ENCODE measurements at regions not wholly inside any gene's neighbourhood (a gene's known extent, or its start where the extent isn't known, plus 50 kb on each side); places are given as distances from the start of the nearest gene placed in this dataset.

GRCh38 chr2:76464310-76464709 is 753.6 kb upstream of the GCFC2 start:
- TF ChIP-seq, protein P1, sequence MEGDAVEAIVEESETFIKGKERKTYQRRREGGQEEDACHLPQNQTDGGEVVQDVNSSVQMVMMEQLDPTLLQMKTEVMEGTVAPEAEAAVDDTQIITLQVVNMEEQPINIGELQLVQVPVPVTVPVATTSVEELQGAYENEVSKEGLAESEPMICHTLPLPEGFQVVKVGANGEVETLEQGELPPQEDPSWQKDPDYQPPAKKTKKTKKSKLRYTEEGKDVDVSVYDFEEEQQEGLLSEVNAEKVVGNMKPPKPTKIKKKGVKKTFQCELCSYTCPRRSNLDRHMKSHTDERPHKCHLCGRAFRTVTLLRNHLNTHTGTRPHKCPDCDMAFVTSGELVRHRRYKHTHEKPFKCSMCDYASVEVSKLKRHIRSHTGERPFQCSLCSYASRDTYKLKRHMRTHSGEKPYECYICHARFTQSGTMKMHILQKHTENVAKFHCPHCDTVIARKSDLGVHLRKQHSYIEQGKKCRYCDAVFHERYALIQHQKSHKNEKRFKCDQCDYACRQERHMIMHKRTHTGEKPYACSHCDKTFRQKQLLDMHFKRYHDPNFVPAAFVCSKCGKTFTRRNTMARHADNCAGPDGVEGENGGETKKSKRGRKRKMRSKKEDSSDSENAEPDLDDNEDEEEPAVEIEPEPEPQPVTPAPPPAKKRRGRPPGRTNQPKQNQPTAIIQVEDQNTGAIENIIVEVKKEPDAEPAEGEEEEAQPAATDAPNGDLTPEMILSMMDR (IDR thresholded peaks at IDR 0.05; ENCODE audit: low read depth, low read length, missing control alignments), result no peak
- no peak for DNase-seq (ENCODE audit: low read depth)
- in situ Hi-C loops (cut with HindIII; ENCODE audit: low sequenced_read_pairs), result no loop called here
- H3K4me3 ChIP-seq (ENCODE audit: low read depth, low read length), result no peak overlapping the region

- in situ Hi-C loops (cut with HindIII; ENCODE audit: low sequenced_read_pairs), result no loop called here
- TF ChIP-seq, protein P1 (IDR thresholded peaks at IDR 0.05; ENCODE audit: low read depth, low read length, missing control alignments), result no peak
- H3K4me3 ChIP-seq (ENCODE audit: low read depth, low read length), result no peak overlapping the region
- no peak for DNase-seq (ENCODE audit: low read depth)
These were observed 750.7 kb upstream of the GCFC2 start for GRCh38 chr2:76461431-76461830.

DNA sequence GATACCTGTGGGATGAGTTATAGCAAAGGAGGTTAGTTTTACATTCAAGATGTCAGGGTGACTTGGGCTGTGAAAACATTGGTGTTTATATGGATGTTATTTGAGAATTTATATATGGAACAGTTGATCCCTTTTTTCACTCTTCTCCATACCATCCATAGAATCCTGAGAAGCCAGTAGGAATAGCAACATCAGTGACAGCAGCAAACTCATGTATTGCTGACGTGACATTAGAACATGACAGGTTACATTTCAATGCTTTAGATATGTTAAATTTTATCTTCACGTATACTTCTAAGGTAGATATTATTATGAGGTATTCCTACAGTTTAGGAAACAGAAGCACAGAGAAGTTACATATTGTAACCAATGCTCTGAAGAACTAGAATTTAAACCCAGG is 745.2 kb upstream of the GCFC2 start:
- DNase-seq (ENCODE audit: low read depth), result no peak
- in situ Hi-C loops (cut with HindIII; ENCODE audit: low sequenced_read_pairs), result no loop called here
- TF ChIP-seq, protein P1 (IDR thresholded peaks at IDR 0.05; ENCODE audit: low read depth, low read length, missing control alignments), result no peak
- no peak overlapping the region for H3K4me3 ChIP-seq (ENCODE audit: low read depth, low read length)

GRCh38 chr2:76450024-76450475 is 739.3 kb upstream of the GCFC2 start:
- DNase-seq (ENCODE audit: low read depth), result no peak
- TF ChIP-seq, protein P1 (IDR thresholded peaks at IDR 0.05; ENCODE audit: low read depth, low read length, missing control alignments), result no peak
- no peak overlapping the region for H3K4me3 ChIP-seq (ENCODE audit: low read depth, low read length)
- in situ Hi-C loops (cut with HindIII; ENCODE audit: low sequenced_read_pairs), result no loop called here

DNA sequence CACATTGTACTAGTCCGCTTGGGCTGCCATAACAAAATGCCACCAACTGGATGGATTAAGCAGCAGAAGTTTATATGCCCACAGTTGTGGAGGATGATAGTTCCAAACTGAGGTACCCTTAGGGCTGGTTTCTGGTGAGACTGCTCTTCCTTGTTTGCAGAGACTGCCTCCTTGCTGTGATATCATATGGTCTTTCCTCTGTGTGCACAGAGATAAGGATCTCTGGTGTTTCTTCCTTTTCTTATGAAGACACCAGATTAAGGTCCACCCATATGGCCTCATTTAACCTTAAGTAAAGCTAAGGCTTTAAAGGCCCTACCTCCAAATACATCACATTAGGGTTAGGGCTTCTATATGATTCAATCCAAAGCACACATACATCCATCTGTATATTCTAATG is 738.2 kb upstream of the GCFC2 start:
- DNase-seq (ENCODE audit: low read depth), result no peak
- H3K4me3 ChIP-seq (ENCODE audit: low read depth, low read length), result no peak overlapping the region
- in situ Hi-C loops (cut with HindIII; ENCODE audit: low sequenced_read_pairs), result no loop called here
- TF ChIP-seq, protein P1 (IDR thresholded peaks at IDR 0.05; ENCODE audit: low read depth, low read length, missing control alignments), result no peak

DNA sequence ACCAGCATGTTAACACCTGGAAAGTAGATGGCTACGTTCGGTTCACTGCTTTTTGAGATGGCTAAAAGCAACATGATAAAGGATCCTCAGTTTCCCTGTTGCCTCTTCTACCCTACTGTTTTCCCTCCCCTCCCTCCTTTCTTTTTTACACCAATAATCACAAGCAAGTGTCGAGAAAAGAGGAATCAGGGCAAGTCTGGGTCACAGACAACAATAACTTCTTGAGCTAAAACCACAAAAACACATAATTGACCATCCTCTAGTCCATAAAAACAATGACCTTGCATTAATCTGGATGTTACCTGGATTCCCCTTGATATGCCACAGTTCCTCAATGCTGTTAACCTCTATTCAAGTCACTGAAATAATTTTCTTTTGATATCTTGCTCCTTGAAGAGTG is 736.6 kb upstream of the GCFC2 start:
- no peak for DNase-seq (ENCODE audit: low read depth)
- in situ Hi-C loops (cut with HindIII; ENCODE audit: low sequenced_read_pairs), result no loop called here
- TF ChIP-seq, protein P1 (IDR thresholded peaks at IDR 0.05; ENCODE audit: low read depth, low read length, missing control alignments), result no peak
- H3K4me3 ChIP-seq (ENCODE audit: low read depth, low read length), result no peak overlapping the region

DNA sequence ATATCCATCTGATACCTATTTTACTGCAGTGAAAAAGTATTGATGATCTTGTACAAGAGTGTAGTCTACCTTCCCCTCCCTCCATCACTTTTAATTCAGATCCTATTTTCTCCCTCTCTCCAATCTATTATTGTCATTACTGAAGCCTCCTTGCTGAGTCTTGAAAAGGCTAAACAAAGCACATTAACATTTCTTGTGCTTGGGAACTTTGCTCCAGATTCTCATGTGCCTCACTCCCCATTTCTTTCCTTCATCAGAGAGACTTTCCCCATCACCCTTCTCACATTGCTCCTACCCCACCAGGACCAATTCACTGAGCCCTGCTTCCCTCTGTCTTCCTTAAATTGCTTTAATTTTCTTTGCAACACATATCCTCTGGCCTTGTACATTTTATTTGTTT is 736.2 kb upstream of the GCFC2 start:
- no peak overlapping the region for H3K4me3 ChIP-seq (ENCODE audit: low read depth, low read length)
- in situ Hi-C loops (cut with HindIII; ENCODE audit: low sequenced_read_pairs), result no loop called here
- DNase-seq (ENCODE audit: low read depth), result no peak
- TF ChIP-seq, protein P1 (IDR thresholded peaks at IDR 0.05; ENCODE audit: low read depth, low read length, missing control alignments), result no peak

Measured in astrocyte of the cerebellum (primary cell).